Endothelial cell (in vitro differentiated cells): ENCODE measurements at regions not wholly inside any gene's neighbourhood (a gene's known extent, or its start where the extent isn't known, plus 50 kb on each side); places are given as distances from the start of the nearest gene placed in this dataset.

Experiments
- DNase-seq: peaks from one replicate; pipeline ENCODE4 v3.0.0; 2021; ENCODE audit warnings: low spot score
- H3K27ac Mint-ChIP-seq: one replicate; pipeline ENCODE4 v1.8.0; 2021; ENCODE audit warnings: mixed read lengths, inconsistent platforms; ENCODE audit not compliant: unreplicated experiment
- H3K27me3 Mint-ChIP-seq: one replicate; pipeline ENCODE4 v1.8.0; 2021; ENCODE audit warnings: mild to moderate bottlenecking, moderate library complexity, mixed read lengths, inconsistent platforms; ENCODE audit not compliant: unreplicated experiment
- H3K36me3 Mint-ChIP-seq: one replicate; pipeline ENCODE4 v1.8.0; 2021; ENCODE audit warnings: mild to moderate bottlenecking, low read depth, mixed read lengths, inconsistent platforms; ENCODE audit not compliant: unreplicated experiment
- H3K4me1 Mint-ChIP-seq: one replicate; pipeline ENCODE4 v1.8.0; 2021; ENCODE audit warnings: mild to moderate bottlenecking, mixed read lengths, inconsistent platforms; ENCODE audit not compliant: unreplicated experiment
- H3K4me3 Mint-ChIP-seq: one replicate; pipeline ENCODE4 v1.8.0; 2021; ENCODE audit warnings: mild to moderate bottlenecking, mixed read lengths, inconsistent platforms; ENCODE audit not compliant: unreplicated experiment
- H3K9me3 Mint-ChIP-seq: one replicate; pipeline ENCODE4 v1.8.0; 2021; ENCODE audit warnings: mixed read lengths, inconsistent platforms; ENCODE audit not compliant: unreplicated experiment
- CTCF ChIP-seq: fragments of 200-600 bp; sonication (generic); IDR thresholded peaks from one replicate; pipeline ENCODE4 v1.5.0; 2021; ENCODE audit warnings: antibody characterized with exemption; ENCODE audit not compliant: unreplicated experiment

- Mint-ChIP-seq H3K4me3 (no peak overlapping the region), H3K36me3 (no peaks in the 10 kb centered on the region), H3K4me1 (no peaks in the 10 kb centered on the region), H3K9me3 (no peaks in the 10 kb centered on the region), H3K27ac (no peak overlapping the region), H3K27me3 (no peaks in the 10 kb centered on the region)
- DNase-seq: no peak
- no peak for TF ChIP-seq CTCF
Measured at GRCh38 chr13:63632321-63632720, 2216.7 kb upstream of the PCDH20 start.

- Mint-ChIP-seq H3K27ac (no peak overlapping the region), H3K9me3 (no peaks in the 10 kb centered on the region), H3K36me3 (no peaks in the 10 kb centered on the region), H3K4me3 (no peak overlapping the region), H3K27me3 (no peaks in the 10 kb centered on the region), H3K4me1 (no peaks in the 10 kb centered on the region)
- DNase-seq: no peak
- no peak for TF ChIP-seq CTCF
Measured at GRCh38 chr13:63631006-63631405, 2215.4 kb upstream of the PCDH20 start.

- DNase-seq: no peak
- Mint-ChIP-seq H3K4me1 (no peaks in the 10 kb centered on the region), H3K27ac (no peak overlapping the region), H3K9me3 (no peaks in the 10 kb centered on the region), H3K36me3 (no peaks in the 10 kb centered on the region), H3K4me3 (no peak overlapping the region), H3K27me3 (no peaks in the 10 kb centered on the region)
- no peak for TF ChIP-seq CTCF
Measured at GRCh38 chr13:63629591-63629990, 2213.9 kb upstream of the PCDH20 start.

- no peak overlapping the region for H3K27ac Mint-ChIP-seq
- H3K36me3 Mint-ChIP-seq: no peaks in the 10 kb centered on the region
- DNase-seq: no peak
- no peak overlapping the region for H3K4me3 Mint-ChIP-seq
- no peaks in the 10 kb centered on the region for H3K9me3 Mint-ChIP-seq
- TF ChIP-seq CTCF: no peak
- H3K27me3 Mint-ChIP-seq: no peaks in the 10 kb centered on the region
- no peaks in the 10 kb centered on the region for H3K4me1 Mint-ChIP-seq
Measured at GRCh38 chr13:63628310-63628709, 2212.7 kb upstream of the PCDH20 start.

- DNase-seq: no peak
- H3K4me3 Mint-ChIP-seq: no peak overlapping the region
- no peak overlapping the region for H3K27ac Mint-ChIP-seq
- TF ChIP-seq CTCF: no peak
- no peaks in the 10 kb centered on the region for H3K4me1 Mint-ChIP-seq
- H3K36me3 Mint-ChIP-seq: no peaks in the 10 kb centered on the region
- no peaks in the 10 kb centered on the region for H3K27me3 Mint-ChIP-seq
- H3K9me3 Mint-ChIP-seq: no peaks in the 10 kb centered on the region
Measured at GRCh38 chr13:63625869-63626268, 2210.2 kb upstream of the PCDH20 start.
